NCI-H2029 (cell line): ENCODE measurements at regions not wholly inside any gene's neighbourhood (a gene's known extent, or its start where the extent isn't known, plus 50 kb on each side); places are given as distances from the start of the nearest gene placed in this dataset.
"Not testable (repeated sequence)": the region's sequence is repeated elsewhere in the genome, so short reads cannot be mapped to it uniquely, and the experiment has no call there.

Experiments
- DNase-seq: peaks from one replicate; lab custom pipeline; 2025; lab: John Stamatoyannopoulos, UW

- DNase-seq, result no peak
Observed at GRCh38 chr6:167208819-167209576, 51.2 kb upstream of the GPR31 start.

DNA sequence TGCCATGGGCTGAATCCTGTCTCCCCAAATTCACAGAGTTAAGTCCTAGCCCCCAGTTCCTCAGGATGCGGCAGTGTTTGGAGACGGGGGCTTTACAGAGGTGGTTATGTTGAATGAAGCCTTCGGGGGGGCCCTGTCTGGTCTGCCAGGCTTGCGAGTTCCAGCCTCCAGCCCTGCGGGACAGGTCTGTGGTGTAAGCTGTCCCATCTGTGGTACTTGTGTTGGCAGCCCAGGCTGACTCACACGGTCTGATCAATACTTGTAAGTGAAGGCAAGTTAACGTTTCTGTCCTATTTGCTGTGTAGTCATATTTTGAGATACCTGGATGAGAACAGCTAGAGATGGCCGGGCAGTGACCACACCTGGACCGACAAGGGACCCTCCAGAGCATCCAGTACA is 51.8 kb upstream of the GPR31 start:
- no peak for DNase-seq

DNA sequence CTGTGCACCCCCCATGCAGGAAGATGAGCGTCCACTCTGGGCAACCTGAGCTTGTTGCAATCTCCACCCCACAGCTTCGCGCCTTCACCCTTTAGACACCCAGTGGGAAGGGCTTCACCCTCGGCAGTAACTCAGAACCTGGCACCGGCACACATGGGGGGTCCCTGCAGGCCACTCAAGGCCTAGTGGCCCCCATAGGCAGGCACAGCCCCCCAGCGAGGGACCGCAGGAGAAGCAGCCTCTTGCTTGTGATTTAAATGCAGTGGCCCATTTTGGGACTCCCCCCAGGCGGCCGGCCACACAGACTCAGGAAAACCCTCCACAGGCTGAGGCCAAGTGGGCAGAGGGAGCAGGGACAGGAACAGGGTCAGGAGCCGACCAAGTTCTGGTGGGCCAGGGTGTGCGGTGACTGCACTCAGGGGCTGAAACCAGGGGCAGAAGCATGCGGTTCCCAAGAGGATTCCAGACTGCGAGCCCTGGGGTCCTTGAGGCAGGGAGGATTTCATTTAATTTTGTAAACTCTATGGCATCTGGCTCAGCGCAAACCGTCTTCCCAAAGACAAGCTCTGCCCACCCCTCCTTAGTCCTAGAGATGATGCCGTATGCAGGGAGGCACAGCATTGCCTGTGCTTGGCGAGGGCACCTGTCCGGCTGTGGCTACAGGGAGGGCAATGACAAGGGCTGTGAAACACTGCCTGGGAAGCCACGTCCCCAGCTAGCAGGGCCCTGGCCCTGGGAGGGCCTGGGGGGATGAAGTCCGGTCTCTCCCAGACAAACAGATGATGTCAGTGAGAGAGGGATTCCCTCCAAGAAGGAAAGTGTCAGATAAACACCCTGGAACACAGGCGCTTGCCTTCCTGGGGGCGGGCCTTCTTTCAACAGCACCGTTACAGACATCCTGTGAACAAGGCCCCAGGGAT is 52.9 kb upstream of the GPR31 start:
- DNase-seq, result peak; percentile 51

- DNase-seq, result no peak
Observed at GRCh38 chr6:167211295-167211648, 53.5 kb upstream of the GPR31 start.

- no peak for DNase-seq
Observed at GRCh38 chr6:167211881-167212712, 54.3 kb upstream of the GPR31 start.

DNA sequence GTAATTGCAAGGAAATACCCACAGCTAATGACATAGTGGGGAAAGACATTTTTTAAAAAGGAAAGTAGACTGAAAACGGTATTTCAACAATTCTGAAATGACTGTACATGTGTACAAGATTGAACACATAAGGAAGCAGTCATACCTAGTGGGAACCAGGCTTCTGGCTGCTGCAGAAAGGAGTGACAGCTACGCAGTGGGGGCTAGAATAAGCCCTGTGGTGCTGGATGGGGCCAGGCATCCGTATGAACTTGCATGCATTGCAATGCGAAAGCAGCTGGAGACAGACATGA is 54.9 kb upstream of the GPR31 start:
- no peak for DNase-seq

DNA sequence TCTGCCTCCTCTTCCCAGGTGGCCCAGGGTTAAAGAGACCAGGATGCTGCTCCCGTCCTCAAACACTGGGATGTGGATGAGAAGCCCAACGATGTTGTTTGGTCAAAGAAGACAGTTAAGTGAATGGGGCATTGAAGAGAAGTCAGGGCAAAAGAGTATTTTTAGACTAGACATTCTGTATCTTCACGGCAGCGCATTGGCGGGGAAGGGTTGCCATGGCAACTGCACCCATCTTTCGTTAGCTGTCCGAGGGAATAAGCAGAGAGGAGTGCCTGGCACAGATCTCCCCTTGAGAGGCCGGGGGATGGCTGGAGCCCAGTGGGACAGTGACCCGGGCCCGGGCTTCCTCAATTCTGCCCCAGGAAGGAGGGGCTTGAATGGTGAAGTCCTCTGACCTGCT is 56.4 kb upstream of the GPR31 start:
- no peak for DNase-seq

DNA sequence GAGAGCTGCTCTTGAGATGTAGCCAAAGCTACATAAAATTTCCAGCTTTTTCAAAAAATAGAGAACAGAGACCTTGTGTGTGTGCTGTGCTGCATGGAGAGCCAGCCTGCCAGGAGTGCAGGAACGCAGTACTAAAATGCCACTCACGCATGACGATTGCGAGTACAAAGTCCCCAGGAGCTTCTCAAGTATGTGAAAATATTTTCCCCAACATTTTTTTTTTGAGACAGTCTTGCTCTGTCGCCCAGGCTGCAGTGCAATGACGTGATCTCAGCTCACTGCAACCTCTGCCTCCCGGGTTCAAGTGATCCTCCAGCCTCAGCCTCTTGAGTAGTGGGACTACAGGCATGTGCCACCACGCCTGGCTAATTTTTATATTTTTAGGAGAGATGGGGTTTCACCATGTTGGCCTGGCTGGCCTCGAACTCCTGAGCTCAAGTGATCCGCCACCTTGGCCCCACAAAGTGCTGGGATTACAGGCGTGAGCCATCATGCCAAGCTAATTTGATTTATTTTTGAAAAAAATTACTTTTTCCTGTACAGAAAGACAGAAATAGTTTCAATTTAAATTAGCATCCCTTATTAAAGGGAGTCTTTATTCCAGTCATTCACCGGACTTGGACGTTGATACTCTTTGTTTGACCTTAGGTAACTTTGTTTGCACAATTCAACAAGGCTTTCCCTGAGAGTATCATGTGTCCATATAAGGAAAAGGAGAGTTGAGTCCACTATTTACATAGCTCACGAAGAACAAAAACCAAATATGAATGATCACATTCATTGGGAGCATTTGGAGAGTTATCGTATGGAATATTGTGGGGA is 57.9 kb upstream of the GPR31 start:
- peak; percentile 64 for DNase-seq

DNA sequence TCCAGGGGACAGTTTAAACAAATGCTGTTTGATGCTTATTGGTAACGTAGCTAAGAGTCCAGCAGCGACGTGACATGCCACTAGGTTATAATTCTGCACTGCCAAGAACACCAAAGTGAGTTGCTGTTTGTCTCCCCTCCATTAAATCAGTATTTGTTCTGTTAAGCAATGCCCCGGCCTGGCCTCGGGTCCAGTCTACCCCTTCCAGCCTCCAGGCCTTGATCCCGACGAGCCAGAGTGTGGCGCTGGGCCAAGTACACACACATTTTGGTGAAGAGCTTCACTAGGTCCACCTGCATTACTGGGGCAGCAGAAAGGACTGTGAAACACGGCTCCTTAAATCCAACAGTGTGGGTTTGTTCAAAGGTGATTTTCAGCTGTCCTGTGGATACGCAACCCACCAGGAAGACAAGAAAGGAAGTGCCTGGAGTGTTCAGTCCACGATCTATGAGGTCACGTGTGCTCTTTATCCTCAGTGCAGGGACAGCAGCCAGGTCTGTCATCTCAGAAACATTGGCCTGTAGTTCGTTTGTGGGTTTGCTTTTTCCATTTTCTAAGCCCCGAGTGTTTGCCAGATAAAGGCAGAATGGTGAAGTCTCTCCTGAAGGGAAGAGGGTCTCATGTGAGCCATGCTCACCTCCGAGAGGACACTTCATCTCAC is 58.7 kb upstream of the GPR31 start:
- DNase-seq, result peak; percentile 50

- not testable (repeated sequence) for DNase-seq
Observed at GRCh38 chr6:167217073-167217472, 59.3 kb upstream of the GPR31 start.

DNA sequence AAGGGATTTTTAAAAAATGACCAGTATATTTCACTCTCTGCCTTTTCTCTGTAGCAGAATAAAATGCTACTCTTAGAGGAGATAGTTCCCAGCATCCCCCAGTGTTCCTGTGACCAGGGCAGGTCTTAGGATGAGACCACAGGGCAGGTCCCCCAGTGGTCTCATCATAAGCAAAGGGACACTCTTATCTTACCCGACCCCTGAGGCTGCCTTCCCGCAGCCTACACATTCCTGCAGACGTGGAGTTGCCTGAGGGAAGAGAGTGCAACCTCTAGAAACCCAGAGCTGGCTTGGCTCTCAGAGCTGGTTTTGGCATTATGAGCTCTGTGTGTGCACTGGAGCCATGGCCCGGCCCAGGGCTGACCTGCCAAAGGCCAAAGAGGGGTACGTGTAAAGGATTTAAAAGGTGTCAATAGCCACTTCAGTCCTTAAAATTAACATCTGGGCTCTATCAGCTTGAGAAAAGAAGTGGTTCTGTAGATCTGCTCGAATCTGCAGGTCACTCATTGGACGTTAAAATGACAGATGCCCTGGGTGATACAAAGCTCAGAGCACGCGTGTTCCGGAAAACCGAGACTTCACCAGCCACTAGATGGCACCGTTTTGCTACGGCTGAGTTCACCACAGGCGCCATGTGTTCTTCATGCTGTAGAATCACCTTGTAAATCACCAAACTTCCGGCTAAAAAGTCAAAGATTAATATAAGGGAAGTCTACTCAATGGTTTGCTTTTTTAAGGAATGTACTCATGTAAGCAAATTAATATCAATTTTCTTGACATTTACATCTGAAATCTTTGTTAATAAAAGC is 60.4 kb upstream of the GPR31 start:
- DNase-seq, result peak; percentile 13

GRCh38 chr6:167219079-167219478 is 61.3 kb upstream of the GPR31 start:
- DNase-seq, result not testable (repeated sequence)

DNA sequence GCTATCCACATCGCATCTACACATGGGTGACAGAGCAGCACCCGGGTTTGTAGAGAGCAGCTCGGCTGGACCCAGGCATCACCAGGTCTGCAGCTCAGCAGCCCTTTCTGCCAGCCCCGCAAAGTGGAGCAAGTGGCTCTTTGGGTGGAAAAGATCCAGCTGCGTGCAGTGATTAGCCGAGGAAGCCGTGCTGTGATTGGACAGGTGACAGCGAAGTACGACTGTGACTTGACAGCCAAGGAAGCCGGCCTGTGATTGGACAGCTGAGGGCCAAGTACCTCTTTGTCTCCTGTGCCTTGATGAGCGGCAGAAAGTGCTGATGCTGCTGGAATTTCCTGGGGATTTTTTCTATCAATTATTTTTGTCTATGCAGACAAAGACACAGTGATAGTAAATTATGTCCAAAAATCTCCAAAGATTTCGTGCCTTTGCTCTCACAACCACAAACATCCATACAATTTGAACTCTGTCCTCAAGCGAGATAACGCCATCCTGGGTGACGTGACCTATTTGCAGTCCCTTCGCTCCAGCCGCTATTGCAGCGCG is 62.3 kb upstream of the GPR31 start:
- DNase-seq, result no peak

GRCh38 chr6:167221400-167222201 is 63.8 kb upstream of the GPR31 start:
- DNase-seq, result no peak

DNA sequence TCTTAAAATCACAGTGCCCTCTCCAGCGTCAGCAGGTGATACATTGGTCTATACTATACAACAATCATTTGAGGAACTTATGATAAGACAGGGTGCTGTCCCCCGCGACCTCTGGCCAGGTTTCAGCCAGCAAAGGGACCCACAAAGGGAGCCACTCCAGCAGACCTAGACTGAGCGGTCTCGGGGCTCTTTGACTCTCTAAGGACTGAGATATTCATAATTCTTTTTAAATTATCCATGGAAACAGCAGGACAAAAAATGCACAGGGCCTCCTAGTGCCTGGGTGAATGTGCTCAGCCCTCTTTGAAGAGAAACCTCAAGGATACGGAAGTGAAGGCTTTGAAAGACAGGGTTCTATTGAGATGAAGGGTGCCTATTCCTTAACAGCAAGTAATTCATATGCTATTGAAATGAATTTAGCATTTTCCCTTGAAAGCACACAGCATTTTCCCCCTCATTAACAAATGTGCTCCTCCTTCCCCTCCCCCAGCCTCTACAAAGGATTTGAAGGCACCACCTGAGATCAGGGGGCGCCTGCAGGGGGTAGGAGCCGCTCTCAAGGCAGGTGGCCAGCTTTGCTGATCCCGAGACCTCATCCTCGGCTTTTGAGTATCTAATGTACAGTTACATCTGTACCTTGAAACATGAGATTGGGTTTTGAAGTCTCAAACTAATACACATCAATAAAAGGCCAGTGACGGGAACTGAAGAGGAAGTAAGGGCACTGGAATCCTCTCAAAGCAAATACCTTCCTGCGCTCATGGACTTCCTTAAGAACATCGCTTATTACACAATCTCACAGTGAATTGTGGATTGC is 65.3 kb upstream of the UNC93A start:
- DNase-seq, result peak; percentile 15

- DNase-seq, result no peak
Observed at GRCh38 chr6:167226383-167226685, 64.8 kb upstream of the UNC93A start.

DNA sequence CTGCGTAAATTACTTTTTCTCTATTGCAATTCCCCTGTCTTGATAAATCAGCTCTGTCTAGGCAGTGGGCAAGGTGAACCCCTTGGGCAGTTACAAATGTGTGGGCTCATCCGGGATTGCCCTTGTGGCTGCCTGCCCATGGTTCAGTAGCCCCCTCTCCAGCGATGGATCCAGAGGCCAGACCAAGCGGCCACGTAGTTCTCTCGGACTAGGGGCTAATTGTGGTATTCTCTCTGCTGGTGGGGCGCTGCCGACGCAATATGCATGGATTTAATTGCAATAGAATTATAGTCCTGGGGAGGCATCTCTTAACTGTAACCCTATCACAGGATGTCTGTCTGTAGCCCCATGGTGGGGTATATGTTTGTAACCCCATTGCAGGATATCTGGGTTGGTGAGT is 64.3 kb upstream of the UNC93A start:
- DNase-seq, result no peak

DNA sequence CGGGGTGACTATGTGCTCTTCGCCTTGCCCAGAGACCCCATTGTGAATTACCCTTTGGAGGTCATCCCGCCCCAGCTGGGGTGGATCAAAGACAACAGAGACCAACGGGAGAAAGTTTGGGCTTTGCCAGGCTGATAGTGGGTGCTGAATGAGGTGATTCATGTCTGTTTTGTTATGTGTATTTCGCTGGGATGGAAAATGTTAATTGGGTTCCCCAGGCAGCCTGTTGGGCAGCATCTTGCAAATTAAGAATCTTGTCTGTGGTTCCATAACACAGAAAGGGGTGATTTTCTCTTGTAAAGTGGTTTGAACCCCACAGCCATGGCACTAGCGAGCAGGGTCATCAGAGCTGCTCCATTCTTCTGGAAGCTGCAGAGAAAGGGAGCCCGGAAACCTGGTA is 63.1 kb upstream of the UNC93A start:
- no peak for DNase-seq

GRCh38 chr6:167229586-167229985 is 61.5 kb upstream of the UNC93A start:
- no peak for DNase-seq
